ENCODE measurements at regions not wholly inside any gene's neighbourhood (a gene's known extent, or its start where the extent isn't known, plus 50 kb on each side); places are given as distances from the start of the nearest gene placed in this dataset.

DNA sequence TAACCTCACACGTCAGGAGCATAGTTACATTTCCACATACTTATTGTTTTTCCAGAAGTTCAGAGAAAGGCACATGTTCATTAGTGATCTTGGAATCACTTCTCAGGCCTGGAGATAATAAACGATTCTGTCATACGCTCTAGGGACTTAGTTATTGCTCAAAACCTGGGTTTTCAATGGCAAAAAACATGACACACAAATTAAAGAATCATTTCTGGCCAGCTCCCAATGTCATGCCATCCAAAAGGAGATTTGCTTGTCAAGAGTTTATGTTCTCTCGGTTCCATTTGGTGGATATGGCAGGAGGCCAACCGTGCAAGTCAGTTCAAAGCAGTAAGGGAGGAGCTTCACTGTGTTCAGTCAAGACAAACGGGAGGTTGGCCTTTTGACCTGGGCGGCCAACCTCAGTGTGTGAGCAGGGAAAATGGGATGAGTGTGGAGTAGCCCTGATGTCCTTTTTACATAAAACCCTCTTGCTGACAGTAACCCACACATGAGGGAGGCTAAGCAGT is 123.4 kb downstream of the NXNL2 start:
- TF ChIP-seq, protein P1, sequence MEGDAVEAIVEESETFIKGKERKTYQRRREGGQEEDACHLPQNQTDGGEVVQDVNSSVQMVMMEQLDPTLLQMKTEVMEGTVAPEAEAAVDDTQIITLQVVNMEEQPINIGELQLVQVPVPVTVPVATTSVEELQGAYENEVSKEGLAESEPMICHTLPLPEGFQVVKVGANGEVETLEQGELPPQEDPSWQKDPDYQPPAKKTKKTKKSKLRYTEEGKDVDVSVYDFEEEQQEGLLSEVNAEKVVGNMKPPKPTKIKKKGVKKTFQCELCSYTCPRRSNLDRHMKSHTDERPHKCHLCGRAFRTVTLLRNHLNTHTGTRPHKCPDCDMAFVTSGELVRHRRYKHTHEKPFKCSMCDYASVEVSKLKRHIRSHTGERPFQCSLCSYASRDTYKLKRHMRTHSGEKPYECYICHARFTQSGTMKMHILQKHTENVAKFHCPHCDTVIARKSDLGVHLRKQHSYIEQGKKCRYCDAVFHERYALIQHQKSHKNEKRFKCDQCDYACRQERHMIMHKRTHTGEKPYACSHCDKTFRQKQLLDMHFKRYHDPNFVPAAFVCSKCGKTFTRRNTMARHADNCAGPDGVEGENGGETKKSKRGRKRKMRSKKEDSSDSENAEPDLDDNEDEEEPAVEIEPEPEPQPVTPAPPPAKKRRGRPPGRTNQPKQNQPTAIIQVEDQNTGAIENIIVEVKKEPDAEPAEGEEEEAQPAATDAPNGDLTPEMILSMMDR (IDR thresholded peaks at IDR 0.05; ENCODE audit: low read depth, low read length) = no peak
- H3K4me3 ChIP-seq (ENCODE audit: low read depth, low read length) = no peak overlapping the region

GRCh38 chr9:88659126-88659525 is 124.1 kb downstream of the NXNL2 start:
- TF ChIP-seq, protein P1 (IDR thresholded peaks at IDR 0.05; ENCODE audit: low read depth, low read length) = no peak
- H3K4me3 ChIP-seq (ENCODE audit: low read depth, low read length) = no peak overlapping the region

DNA sequence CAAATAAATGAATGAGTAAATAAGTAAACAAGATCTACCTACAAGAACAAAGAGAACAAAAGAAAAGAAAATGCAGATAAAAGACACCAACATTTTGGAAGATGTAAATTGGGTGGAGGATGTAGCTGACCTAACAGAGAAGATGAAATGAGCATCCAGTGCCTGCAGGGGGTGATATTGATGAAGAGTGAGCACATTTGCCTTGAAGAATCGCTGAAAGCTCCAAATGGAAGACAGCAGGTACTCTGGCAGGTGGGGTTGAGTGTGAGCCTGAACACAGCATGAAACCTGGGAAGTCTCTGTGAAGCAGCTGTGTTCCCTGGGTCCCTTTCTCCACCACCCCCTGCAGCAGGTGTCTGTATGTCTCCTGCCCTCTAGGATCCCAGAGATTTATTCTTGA is 125.6 kb downstream of the NXNL2 start:
- TF ChIP-seq, protein P1 (IDR thresholded peaks at IDR 0.05; ENCODE audit: low read depth, low read length) = peak; percentile 44
- no peak overlapping the region for H3K4me3 ChIP-seq (ENCODE audit: low read depth, low read length)

DNA sequence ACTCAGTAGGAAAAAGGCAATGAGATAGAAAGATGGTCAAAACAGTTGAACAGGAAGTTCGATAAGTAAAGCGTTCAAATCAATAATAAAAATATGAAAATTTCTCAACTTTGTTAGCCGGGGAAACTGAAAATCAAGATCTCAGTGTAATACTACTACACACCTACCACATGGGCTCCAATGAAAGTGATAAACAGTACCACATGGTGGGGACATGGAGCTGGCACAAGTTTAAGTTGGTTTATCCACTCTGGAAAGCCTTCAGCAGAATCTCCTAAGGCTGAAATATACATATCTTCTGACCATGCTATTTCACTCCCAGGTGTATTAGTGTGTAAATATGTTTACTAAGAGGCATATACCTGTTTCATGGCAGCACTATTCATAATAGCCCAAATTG is 126.8 kb downstream of the NXNL2 start:
- TF ChIP-seq, protein P1 (IDR thresholded peaks at IDR 0.05; ENCODE audit: low read depth, low read length) = no peak
- no peak overlapping the region for H3K4me3 ChIP-seq (ENCODE audit: low read depth, low read length)

DNA sequence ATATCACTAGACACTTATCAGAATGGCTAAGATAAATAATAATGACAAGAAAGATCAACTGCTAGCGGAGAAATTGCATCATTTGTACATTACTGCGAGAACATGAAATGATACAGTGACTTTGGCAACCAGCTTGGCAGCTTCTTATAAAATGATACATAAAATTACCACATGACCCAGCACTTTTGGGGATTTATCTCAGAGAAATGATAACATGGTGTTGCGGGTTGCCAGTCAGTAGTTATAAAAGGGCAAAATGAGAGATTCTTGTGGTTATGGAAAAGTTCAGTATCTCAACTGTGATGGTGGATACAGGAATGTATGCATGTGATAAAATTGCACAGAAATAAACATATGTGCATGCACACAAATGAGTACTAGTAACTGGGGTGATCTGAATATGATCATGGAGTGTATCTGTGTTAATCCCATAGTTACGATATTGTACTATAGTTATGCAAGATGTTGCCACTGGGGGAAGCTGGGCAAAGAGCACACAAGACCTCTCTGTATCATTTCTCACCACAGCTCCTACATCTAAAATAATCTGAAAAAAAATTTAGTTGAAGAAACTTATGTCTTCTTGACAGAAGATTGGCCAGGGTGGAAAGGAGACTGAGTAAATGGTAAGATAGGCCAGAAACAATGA is 128.9 kb downstream of the NXNL2 start:
- TF ChIP-seq, protein P1 (IDR thresholded peaks at IDR 0.05; ENCODE audit: low read depth, low read length) = no peak
- no peak overlapping the region for H3K4me3 ChIP-seq (ENCODE audit: low read depth, low read length)

DNA sequence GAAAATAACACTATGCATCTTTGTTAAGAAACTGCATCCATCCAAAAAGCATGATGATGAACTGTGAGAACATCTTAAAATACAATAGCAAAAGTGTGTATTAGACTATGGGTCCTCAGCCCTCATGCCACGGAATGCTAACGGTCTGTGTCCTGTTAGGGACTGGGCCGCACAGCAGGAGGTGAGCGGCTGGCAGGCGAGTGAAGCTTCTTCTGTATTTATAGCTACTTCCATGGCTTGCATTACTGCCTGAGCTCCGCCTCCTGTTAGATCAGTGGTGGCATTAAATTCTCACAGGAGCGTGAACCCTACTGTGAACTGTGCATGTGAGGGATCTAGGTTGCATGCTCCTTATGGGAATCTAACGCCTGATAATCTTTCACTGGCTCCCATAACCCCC is 129.8 kb downstream of the NXNL2 start:
- no peak overlapping the region for H3K4me3 ChIP-seq (ENCODE audit: low read depth, low read length)
- TF ChIP-seq, protein P1 (IDR thresholded peaks at IDR 0.05; ENCODE audit: low read depth, low read length) = no peak

- TF ChIP-seq, protein P1 (IDR thresholded peaks at IDR 0.05; ENCODE audit: low read depth, low read length) = no peak
- H3K4me3 ChIP-seq (ENCODE audit: low read depth, low read length) = no peak overlapping the region
Observed at GRCh38 chr9:88672874-88673689, 138.1 kb downstream of the NXNL2 start.

All from WI38 (cell line).